Lung (tissue), 11 donors: ENCODE measurements at regions not wholly inside any gene's neighbourhood (a gene's known extent, or its start where the extent isn't known, plus 50 kb on each side); places are given as distances from the start of the nearest gene placed in this dataset.

Source experiments
- ATAC-seq: fragments of 200-7000 bp; cut with Tn5 transposase; one replicate; pipeline ENCODE4 v1.9.1; 2020; ENCODE audit warnings: moderate number of reproducible peaks; ENCODE audit not compliant: insufficient read depth, low FRiP score
- DNase-seq, 3 donors: peaks; one replicate each; pipeline ENCODE4 v3.0.0-alpha.2; 2013 to 2017
- H3K27ac ChIP-seq, 2 donors: one replicate each; pipeline ENCODE4 v1.5.1; 2013; ENCODE audit warnings: mild to moderate bottlenecking in 2 of 2, moderate library complexity in 2 of 2, control low read depth in 1 of 2, inconsistent platforms in 1 of 2, low read depth in 1 of 2, low read length in 1 of 2
- H3K27me3 ChIP-seq, 3 donors: one replicate each; pipeline ENCODE4 v1.5.1; 2013; ENCODE audit warnings: low read length in 2 of 3; ENCODE audit not compliant: control insufficient read depth in 3 of 3, insufficient read depth in 3 of 3
- H3K36me3 ChIP-seq, 4 donors: one replicate each; pipeline ENCODE4 v1.5.1; 2013; ENCODE audit warnings: low read length in 4 of 4, mild to moderate bottlenecking in 1 of 4, moderate library complexity in 1 of 4; ENCODE audit not compliant: control insufficient read depth in 4 of 4, insufficient read depth in 4 of 4
- H3K4me1 ChIP-seq, 5 donors: one replicate each; pipeline ENCODE4 v1.5.1; 2013; ENCODE audit warnings: low read length in 5 of 5, mild to moderate bottlenecking in 2 of 5, moderate library complexity in 1 of 5; ENCODE audit not compliant: control insufficient read depth in 5 of 5, insufficient read depth in 5 of 5
- H3K4me3 ChIP-seq: one replicate; pipeline ENCODE4 v1.5.1; 2013; ENCODE audit warnings: mild to moderate bottlenecking, control low read depth, moderate library complexity
- H3K9ac ChIP-seq, 2 donors: one replicate each; pipeline ENCODE4 v1.5.1; 2013; ENCODE audit warnings: low read length in 2 of 2, control low read depth in 1 of 2; ENCODE audit not compliant: insufficient read depth in 1 of 2
- H3K9me3 ChIP-seq, 4 donors: one replicate each; pipeline ENCODE4 v1.5.1; 2013; ENCODE audit warnings: low read length in 3 of 4, mild to moderate bottlenecking in 1 of 4, moderate library complexity in 1 of 4; ENCODE audit not compliant: control insufficient read depth in 4 of 4, insufficient read depth in 3 of 4
- WGBS, 2 donors: extraction: QIAGEN DNeasy Blood & Tissue Kit; methylation state at CpG; one replicate each; pipeline ENCODE4 v1.1.7; 2013; 5-methylcytosine and 5-hydroxymethylcytosine counted together
- TF ChIP-seq, protein P1 (sequence below): IDR thresholded peaks from 2 replicates; pipeline ENCODE4 v1.5.1; 2012; ENCODE audit warnings: mild to moderate bottlenecking; ENCODE audit errors: control extremely low read depth, extremely low read depth
- donor health status: control.
- donor health status: control.
- donor health status: Bipolar disorder and iron deficiency.
- donor health status: healthy.
- donor health status: DM: yes; HTN: yes; CAD: no.

GRCh38 chr2:128777196-128778035 lies 458.7 kb upstream of the HS6ST1 start:
- Histone ChIP-seq H3K9me3 (no peaks in the 10 kb centered on the region), H3K4me3 (no peak overlapping the region), H3K36me3 (no peaks in the 10 kb centered on the region), H3K27me3 (no peaks in the 10 kb centered on the region), H3K27ac (no peak overlapping the region), H3K4me1 (peaks cover 0 to 21% (median 10%) of the 10 kb centered on the region in 5 donors), H3K9ac (no peak overlapping the region)
- DNase-seq (no peak), ATAC-seq (no peak)
- WGBS, 2 donors: 77 to 83% methylated on average over 20 of the region's 20 CpGs
- TF ChIP-seq, protein P1, sequence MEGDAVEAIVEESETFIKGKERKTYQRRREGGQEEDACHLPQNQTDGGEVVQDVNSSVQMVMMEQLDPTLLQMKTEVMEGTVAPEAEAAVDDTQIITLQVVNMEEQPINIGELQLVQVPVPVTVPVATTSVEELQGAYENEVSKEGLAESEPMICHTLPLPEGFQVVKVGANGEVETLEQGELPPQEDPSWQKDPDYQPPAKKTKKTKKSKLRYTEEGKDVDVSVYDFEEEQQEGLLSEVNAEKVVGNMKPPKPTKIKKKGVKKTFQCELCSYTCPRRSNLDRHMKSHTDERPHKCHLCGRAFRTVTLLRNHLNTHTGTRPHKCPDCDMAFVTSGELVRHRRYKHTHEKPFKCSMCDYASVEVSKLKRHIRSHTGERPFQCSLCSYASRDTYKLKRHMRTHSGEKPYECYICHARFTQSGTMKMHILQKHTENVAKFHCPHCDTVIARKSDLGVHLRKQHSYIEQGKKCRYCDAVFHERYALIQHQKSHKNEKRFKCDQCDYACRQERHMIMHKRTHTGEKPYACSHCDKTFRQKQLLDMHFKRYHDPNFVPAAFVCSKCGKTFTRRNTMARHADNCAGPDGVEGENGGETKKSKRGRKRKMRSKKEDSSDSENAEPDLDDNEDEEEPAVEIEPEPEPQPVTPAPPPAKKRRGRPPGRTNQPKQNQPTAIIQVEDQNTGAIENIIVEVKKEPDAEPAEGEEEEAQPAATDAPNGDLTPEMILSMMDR: no peak

- ATAC-seq (no peak), DNase-seq (no peak)
- TF ChIP-seq, protein P1: no peak
- Histone ChIP-seq H3K27me3 (no peaks in the 10 kb centered on the region), H3K4me1 (peaks cover 0 to 21% (median 10%) of the 10 kb centered on the region in 5 donors), H3K36me3 (no peaks in the 10 kb centered on the region), H3K4me3 (no peak overlapping the region), H3K27ac (no peak overlapping the region), H3K9ac (no peak overlapping the region), H3K9me3 (peaks cover 0 to 3% (median 0%) of the 10 kb centered on the region in 4 donors)
- WGBS, 2 donors: 88 to 94% methylated on average over 2 of the region's 2 CpGs
Measured at GRCh38 chr2:128778843-128779242, 460.2 kb upstream of the HS6ST1 start.

GRCh38 chr2:128779301-128780095 lies 460.8 kb upstream of the HS6ST1 start:
- DNase-seq: no peak
- WGBS, 2 donors: 92 to 95% methylated on average over 9 of the region's 9 CpGs
- Histone ChIP-seq H3K4me3 (no peak overlapping the region), H3K27ac (no peak overlapping the region), H3K4me1 (peaks cover 0 to 16% (median 8%) of the 10 kb centered on the region in 5 donors), H3K27me3 (no peaks in the 10 kb centered on the region), H3K9me3 (peaks cover 0 to 3% (median 0%) of the 10 kb centered on the region in 4 donors), H3K9ac (no peak overlapping the region), H3K36me3 (no peaks in the 10 kb centered on the region)
- no peak for ATAC-seq
- TF ChIP-seq, protein P1: no peak
